ENCODE measurements at regions not wholly inside any gene's neighbourhood (a gene's known extent, or its start where the extent isn't known, plus 50 kb on each side); places are given as distances from the start of the nearest gene placed in this dataset.

- intact Hi-C loops (cut with micrococcal nuclease) = loop anchor here (10.0 kb wide), 1 partner anchor 135 kb away; no protein-coding TSS in a partner anchor
- TF ChIP-seq CTCF (IDR thresholded peaks at IDR 0.05) = no peak
- POLR2A ChIA-PET = no interaction called here
- H3K9me3 Mint-ChIP-seq = no peaks in the 10 kb centered on the region
- H3K27me3 Mint-ChIP-seq = peaks cover 7% of the 10 kb centered on the region
- ATAC-seq (peak; percentile 24), DNase-seq (no peak)
- H3K36me3 Mint-ChIP-seq (ENCODE audit: low read depth) = no peaks in the 10 kb centered on the region
- no peak overlapping the region for H3K27ac Mint-ChIP-seq
- H3K4me3 Mint-ChIP-seq = no peak overlapping the region
- no peaks in the 10 kb centered on the region for H3K4me1 Mint-ChIP-seq (ENCODE audit: low read depth)
- CTCF ChIA-PET = no interaction called here
These were observed 419.8 kb downstream of the DMRT2 start for GRCh38 chr9:1469996-1470395.

- no peaks in the 10 kb centered on the region for H3K27me3 Mint-ChIP-seq
- DNase-seq = no peak
- POLR2A ChIA-PET = no interaction called here
- peaks cover 2% of the 10 kb centered on the region for H3K9me3 Mint-ChIP-seq
- TF ChIP-seq CTCF (IDR thresholded peaks at IDR 0.05) = no peak
- H3K36me3 Mint-ChIP-seq (ENCODE audit: low read depth) = no peaks in the 10 kb centered on the region
- intact Hi-C loops (cut with micrococcal nuclease) = no loop called here
- ATAC-seq = no peak
- H3K4me3 Mint-ChIP-seq = no peak overlapping the region
- no peak overlapping the region for H3K27ac Mint-ChIP-seq
- no peaks in the 10 kb centered on the region for H3K4me1 Mint-ChIP-seq (ENCODE audit: low read depth)
- CTCF ChIA-PET = no interaction called here
These were observed 423.9 kb downstream of the DMRT2 start for GRCh38 chr9:1473956-1474634.

GRCh38 chr9:1474671-1475070, 424.5 kb downstream of the DMRT2 start:
- intact Hi-C loops (cut with micrococcal nuclease) = no loop called here
- no peak for DNase-seq
- Mint-ChIP-seq H3K36me3 (ENCODE audit: low read depth) (no peaks in the 10 kb centered on the region), H3K27me3 (no peaks in the 10 kb centered on the region), H3K4me1 (ENCODE audit: low read depth) (no peaks in the 10 kb centered on the region), H3K4me3 (no peak overlapping the region), H3K9me3 (peaks cover 2% of the 10 kb centered on the region), H3K27ac (no peak overlapping the region)
- ATAC-seq = no peak
- ChIA-PET CTCF (no interaction called here), POLR2A (interaction anchor here (0.6 kb wide), 1 partner anchor 9 kb away, joined by 3 read pairs; no protein-coding TSS in a partner anchor)
- TF ChIP-seq CTCF (IDR thresholded peaks at IDR 0.05) = no peak

GRCh38 chr9:1490341-1491232, 440.4 kb downstream of the DMRT2 start:
- intact Hi-C loops (cut with micrococcal nuclease) = no loop called here
- H3K9me3 Mint-ChIP-seq = peaks cover 3% of the 10 kb centered on the region
- POLR2A ChIA-PET = no interaction called here
- CTCF ChIA-PET = no interaction called here
- H3K4me1 Mint-ChIP-seq (ENCODE audit: low read depth) = peaks cover 2% of the 10 kb centered on the region
- DNase-seq (peak; percentile 4), ATAC-seq (peak; percentile 47)
- no peak overlapping the region for H3K4me3 Mint-ChIP-seq
- H3K36me3 Mint-ChIP-seq (ENCODE audit: low read depth) = no peaks in the 10 kb centered on the region
- H3K27me3 Mint-ChIP-seq = peaks cover 1% of the 10 kb centered on the region
- H3K27ac Mint-ChIP-seq = peak overlapping the region; percentile 21
- no peak for TF ChIP-seq CTCF (IDR thresholded peaks at IDR 0.05)

GRCh38 chr9:1492156-1492555, 442.0 kb downstream of the DMRT2 start:
- Mint-ChIP-seq H3K36me3 (ENCODE audit: low read depth) (no peaks in the 10 kb centered on the region), H3K9me3 (peaks cover 3% of the 10 kb centered on the region), H3K27me3 (no peaks in the 10 kb centered on the region), H3K27ac (no peak overlapping the region), H3K4me1 (ENCODE audit: low read depth) (peaks cover 2% of the 10 kb centered on the region), H3K4me3 (no peak overlapping the region)
- intact Hi-C loops (cut with micrococcal nuclease) = no loop called here
- CTCF ChIA-PET = no interaction called here
- POLR2A ChIA-PET = no interaction called here
- DNase-seq (no peak), ATAC-seq (no peak)
- no peak for TF ChIP-seq CTCF (IDR thresholded peaks at IDR 0.05)
